ENCODE measurements at regions not wholly inside any gene's neighbourhood (a gene's known extent, or its start where the extent isn't known, plus 50 kb on each side); places are given as distances from the start of the nearest gene placed in this dataset.

- TF ChIP-seq CTCF (IDR thresholded peaks at IDR 0.05 in 2 of 3, conservative IDR thresholded peaks at IDR 0.05 in 1 of 3; ENCODE audit: control insufficient read depth in 2 of 3, extremely low read depth in 1 of 3, insufficient read depth in 1 of 3, low read depth in 3 of 3, low read length in 3 of 3) (no peak), IKZF1 (conservative IDR thresholded peaks at IDR 0.05) (no peak), POLR2A (IDR thresholded peaks at IDR 0.05; ENCODE audit: low read depth, low read length) (no peak)
These were observed 53.5 kb upstream of the LMO1 start for GRCh38 chr11:8317159-8317558.
